Stimulated activated CD4-positive, alpha-beta T cell treated with anti-CD3 and anti-CD28 coated beads, Interleukin-1b, Interleukin-23, amount 100 ng/mL, for 4 hours (primary cell): ENCODE measurements at regions not wholly inside any gene's neighbourhood (a gene's known extent, or its start where the extent isn't known, plus 50 kb on each side); places are given as distances from the start of the nearest gene placed in this dataset.

Source experiments
- DNase-seq, 2 donors: peaks; one replicate each; pipeline ENCODE4 v3.0.0-alpha.2; 2020; ENCODE audit warnings: low read depth in 2 of 2

DNA sequence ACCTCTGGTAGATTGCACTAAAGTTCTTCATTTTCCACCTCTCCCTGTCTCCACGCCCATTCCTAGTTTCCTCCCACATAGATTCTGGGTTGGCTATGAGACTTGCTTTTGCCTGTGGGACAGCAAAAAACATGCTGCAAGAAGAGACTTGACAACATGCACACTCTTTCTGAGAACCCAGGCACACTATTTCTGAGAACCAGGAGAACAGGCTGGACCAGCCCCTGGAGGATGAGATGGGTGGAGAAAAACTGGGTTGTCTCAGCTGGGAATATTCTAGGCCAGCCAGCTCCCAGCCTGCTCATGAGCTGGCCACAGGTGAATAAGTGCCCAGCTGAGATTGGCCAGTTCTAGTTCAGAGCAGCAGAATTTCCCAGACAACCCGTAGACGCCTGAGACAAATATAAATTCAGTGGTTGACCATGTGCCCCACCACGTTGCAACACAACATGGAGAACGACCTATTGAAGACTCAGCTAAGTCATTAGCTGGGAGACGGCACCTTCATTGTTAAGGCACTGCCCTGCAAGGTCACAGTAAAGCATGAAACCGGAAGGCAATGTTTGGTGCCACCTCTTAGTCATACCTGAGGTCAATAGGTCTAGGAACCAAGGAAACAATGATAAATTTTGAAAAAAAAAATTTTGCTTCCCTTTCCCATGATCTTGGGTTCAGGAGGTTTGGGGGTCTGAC, 92.7 kb upstream of the AKR1E2 start:
- DNase-seq = no peak

DNA sequence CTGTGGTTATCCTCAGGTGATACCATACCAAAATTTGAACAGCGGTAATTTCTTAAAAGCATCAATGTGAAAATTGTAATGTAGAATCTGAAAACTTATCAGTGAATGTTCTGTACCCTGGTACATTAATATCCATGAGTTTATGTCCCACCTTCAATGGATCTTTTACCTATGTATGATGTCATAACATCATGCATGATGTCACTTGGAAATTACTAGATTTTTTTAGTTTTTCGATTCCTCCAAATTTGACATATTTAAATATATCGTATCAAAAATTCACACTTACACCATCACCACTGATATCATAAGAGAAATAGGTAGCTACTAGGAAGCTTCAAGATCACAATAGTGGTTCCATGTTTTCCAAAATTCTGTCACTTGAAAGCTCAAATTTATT, 95.0 kb upstream of the AKR1E2 start:
- no peak for DNase-seq

DNA sequence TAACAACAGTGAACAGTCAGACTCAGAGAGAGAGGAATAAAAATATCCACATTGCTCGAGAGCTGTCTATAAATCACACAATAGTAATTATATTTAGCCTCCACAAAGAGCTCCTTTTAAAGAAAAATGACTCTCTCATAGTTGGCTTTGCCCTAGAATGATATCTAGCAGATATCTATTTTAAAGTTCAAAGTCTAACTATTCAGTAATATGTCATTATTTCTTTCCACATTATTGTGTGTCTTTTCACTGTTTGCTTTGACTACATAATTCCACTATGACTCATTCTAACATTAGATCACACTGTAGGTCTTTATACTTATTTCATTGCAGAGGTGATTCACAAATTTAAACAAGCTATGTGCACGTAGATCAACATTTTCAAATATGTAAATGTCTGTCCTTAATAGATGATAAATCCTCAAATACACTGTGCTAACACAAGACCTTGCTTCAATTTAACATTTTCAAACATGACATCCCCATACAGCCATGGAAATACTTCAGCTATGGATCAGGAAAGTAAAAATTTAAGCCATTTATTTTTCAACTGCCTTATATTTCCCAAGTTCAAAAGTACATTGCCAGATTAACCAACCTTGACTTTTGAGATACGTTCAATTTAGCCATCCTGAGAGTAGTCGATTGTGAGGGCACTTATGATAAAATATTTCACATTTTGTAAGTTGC, 99.9 kb upstream of the AKR1E2 start:
- DNase-seq = no peak

DNA sequence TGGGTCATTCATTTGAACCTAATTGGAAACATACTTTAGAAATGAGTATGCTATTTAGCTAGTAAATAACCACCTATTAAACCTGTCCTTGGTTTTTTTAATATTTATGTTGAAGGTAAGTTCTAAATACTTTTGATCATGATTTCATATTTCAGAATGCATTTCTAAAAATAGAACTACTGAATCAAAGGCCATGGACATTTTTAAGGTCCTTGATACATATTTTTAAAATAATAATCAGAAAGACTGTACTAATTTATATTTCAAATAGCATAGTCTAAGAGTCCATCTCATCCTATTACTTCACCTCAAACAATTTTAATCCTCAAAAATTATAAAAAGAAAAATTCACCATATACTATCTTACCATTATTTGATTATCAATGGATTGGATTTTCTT, 102.1 kb upstream of the AKR1E2 start:
- no peak for DNase-seq

DNA sequence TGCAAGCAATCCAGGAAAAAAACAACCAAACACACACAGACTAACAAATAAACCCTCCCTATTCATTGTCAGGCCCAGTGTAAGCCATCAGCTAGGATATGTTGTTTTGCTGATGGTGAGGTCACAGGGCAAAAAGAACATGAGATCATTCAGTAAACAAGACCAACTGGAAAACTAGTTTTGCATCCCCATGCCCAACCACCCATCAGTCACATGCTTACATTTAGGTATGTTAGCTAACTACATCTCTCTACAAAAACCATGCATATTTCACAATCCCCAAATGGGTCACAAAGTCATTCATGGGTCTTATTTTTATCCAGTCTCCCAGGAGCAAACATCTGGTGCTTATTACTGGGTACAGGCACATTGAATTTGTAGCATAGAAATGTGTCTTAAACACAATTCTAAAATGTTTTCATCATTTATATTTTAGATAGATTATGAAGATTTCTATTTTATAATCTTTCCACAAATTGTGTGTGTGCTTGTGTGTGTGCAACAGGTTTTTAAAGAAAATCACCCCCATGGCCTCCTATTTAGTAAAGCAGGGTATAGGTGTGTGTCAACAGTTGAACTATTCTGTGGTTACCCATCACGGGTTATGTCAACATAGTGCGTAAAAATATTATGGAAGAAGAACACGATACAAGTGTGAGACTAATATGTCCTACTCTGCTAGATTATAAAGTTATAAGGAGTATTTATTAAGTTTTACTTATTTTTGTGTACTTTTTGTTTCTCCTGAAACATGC, 103.8 kb upstream of the AKR1E2 start:
- DNase-seq = no peak

- no peak for DNase-seq
These were observed 105.5 kb upstream of the AKR1E2 start for GRCh38 chr10:4720463-4720862.

DNA sequence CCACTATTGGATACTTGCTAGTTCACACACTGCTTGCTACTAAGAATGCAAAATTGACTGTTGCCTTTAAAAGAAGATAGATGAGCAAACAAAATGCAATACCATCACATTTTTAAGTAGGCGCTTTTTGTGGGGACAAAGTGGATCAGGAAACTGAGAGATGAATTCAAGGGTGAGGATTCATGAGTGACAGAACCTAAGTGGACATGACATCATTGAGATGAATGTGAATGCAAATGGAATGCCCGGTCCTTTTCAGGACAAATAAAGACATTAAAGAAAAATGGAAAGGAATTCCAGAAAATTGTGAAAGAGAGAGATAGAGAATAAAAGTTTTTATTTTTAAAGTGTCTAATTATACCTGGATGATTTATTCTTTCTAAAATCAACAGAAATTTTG, 106.3 kb upstream of the AKR1E2 start:
- DNase-seq = no peak

DNA sequence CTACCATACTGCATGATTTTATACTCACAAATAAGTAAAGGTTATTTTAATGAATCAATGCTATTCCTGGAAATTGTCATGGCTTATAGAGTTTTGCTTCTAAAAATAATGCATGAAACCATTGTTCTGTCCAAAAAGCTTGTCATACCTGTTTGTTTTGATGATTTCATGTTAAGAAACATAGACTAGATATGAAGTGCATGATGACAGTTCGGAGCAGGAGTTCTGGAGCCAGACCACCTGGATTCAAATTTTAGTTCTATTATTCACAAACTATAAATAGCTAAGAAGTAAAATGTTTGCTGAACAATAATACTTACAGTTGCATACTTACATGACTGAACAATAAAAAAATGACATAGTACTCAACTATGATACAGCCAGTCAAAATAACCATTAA, 107.0 kb upstream of the AKR1E2 start:
- DNase-seq = no peak

- no peak for DNase-seq
These were observed 107.5 kb upstream of the AKR1E2 start for GRCh38 chr10:4718544-4718943.

- DNase-seq = no peak
These were observed 108.3 kb upstream of the AKR1E2 start for GRCh38 chr10:4717670-4718069.

GRCh38 chr10:4710858-4711257, 115.1 kb upstream of the AKR1E2 start:
- no peak for DNase-seq

DNA sequence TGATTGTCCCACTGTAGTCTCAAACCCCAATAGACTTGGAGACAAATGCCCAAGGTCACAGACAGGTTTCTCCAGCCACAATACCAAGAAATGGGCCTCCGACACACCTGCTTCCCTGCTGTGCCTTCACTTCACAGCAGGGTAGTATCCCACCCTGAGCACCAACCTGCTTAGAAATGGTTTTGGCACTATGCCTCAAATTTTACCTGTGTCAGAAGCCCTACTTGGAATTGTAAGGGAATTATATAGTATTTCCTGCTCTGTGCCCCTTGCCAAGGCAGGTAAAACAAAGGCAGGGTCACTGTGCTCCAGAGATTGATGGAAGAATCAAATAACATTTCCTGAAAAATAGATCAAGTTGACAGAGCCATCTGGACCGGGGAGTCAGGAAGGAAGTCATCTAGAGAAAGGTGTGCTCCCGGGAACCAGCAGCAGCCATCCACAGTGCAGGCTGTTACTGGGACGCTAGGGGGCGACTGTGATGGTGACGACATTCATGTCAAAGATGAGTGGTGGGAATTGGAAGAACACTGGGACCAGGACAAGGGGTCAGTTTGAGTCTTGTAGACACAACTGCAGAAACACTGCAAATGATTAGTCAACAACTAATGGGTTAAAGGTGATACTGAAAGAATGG, 117.8 kb upstream of the AKR1E2 start:
- DNase-seq = no peak

- no peak for DNase-seq
These were observed 118.8 kb upstream of the AKR1E2 start for GRCh38 chr10:4707221-4707620.

DNA sequence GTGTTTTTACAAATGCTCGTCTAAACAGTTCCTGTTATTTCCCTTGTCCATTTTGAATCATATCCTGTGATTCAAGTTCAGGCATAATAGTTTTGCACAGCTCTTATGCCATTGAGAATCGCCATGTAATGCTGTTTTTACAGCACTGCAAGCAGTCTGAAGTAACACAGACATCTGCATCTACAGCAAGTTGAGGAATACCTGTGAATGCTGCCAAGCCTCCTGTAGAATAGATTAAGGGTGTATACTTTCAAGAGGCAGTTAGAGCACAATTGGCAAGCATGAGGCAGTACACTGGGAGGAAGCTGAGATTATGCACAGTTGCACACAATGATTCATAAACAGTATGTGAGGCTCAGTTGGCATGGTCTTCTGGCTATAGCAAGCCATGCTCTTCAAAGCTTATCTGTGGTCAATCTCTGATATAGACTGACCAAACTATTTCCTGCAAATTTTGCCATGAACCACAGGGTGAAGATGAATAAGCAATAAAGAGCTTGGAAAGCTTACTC, 121.9 kb upstream of the AKR1E2 start:
- DNase-seq = no peak

- no peak for DNase-seq
These were observed 125.0 kb upstream of the AKR1E2 start for GRCh38 chr10:4701016-4701415.

GRCh38 chr10:4699950-4700730, 125.9 kb upstream of the AKR1E2 start:
- DNase-seq = no peak

DNA sequence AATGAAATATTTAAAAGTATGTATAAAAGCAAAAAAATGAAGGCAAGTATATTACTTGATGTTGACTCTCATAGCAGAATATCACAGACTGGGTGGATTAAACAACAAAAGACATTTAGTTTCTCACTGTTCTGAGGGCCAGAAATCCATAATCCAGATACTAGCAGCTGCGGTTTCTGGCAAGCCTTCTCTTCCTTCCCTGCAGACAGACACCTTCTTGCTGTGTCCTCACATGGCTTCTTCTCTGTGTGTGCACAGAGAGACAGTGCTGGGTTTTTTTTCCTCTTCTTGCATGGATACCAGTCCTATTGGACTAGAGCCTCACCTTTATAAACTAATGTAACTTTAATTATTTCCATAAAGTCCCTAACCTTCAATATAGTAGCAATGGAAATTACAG, 127.9 kb upstream of the AKR1E2 start:
- no peak for DNase-seq

- DNase-seq = no peak
These were observed 129.8 kb upstream of the AKR1E2 start for GRCh38 chr10:4696186-4696585.

DNA sequence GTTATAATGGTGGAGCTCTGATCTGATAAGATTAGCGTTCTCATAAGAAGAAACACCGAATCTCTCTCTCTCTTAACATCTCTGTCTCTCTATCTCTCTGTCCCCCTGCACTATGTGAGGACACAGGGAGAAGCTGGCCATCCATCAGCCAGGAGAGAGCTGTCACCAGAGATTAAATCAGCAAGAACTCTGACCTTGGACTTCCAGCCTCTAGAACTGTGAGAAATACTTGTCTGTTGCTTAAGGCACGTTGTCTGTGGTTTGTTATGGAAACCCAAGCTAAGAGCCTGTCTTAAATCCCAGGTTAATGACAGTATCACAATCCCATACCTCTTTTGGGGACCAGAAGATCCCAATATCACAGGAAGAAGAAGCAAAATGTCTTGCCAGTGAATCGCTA, 132.0 kb upstream of the AKR1E2 start:
- no peak for DNase-seq

DNA sequence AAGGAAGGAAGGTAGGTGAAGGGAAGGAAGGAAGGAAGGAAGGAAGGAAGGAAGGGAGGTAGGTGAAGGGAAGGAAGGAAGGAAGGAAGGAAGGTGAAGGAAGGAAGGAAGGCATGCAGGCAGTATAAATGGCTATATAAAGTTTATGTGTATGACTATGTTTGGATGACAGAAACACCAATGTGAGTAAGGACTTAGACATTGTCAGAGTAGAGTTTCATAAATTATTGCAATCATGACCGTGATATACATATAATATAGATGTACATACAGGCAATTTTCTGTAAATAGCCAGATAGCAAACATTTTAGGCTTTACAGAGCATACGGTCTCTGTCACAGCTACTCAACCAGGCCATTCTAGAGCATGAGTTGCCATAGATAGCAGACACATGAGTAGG, 133.8 kb upstream of the AKR1E2 start:
- DNase-seq = no peak

DNA sequence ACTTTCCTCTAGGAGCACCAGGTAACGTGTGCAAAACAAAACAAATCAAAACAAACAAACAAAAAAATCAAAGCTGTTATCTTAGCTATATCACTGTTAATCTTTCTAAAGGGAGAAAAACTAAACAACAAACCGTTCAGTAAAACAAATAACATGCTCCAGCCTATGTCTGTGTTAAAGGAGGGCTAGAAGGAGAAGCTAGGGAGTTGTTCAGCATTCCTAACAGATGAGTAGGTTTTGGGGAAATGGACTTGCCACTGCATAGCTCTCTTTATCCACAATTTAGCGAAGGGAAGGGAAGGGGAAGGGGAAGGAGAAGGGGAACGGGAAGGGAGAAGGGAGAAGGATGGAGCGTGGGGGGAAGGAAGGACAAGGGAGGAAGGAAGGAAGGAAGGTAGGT, 134.2 kb upstream of the AKR1E2 start:
- DNase-seq = no peak

GRCh38 chr10:4691301-4691700, 134.7 kb upstream of the AKR1E2 start:
- DNase-seq = no peak
